Transverse colon (tissue), 4 donors: ENCODE measurements at regions not wholly inside any gene's neighbourhood (a gene's known extent, or its start where the extent isn't known, plus 50 kb on each side); places are given as distances from the start of the nearest gene placed in this dataset.

Source experiments
- CTCF ChIP-seq, 5 experiments: fragments of 200-600 bp in 3 of 5; fragments of 450-650 bp in 2 of 5; sonication (generic) in 3 of 5; IDR thresholded peaks; 1 replicate in 2 of 5; 2 replicates in 3 of 5; pipeline ENCODE4 v1.5.1; 2016 to 2017; ENCODE audit warnings: antibody characterized with exemption in 5 of 5, inconsistent platforms in 3 of 5, mild to moderate bottlenecking in 2 of 5, moderate library complexity in 1 of 5
- POLR2A ChIP-seq: fragments of 450-650 bp; IDR thresholded peaks from one replicate; pipeline ENCODE4 v1.6.1; 2016; ENCODE audit warnings: antibody characterized with exemption, mild to moderate bottlenecking, moderate library complexity
- POLR2AphosphoS5 ChIP-seq, 3 donors: sonication (generic); formaldehyde crosslinking; IDR thresholded peaks; one replicate each; pipeline ENCODE4 v1.6.1; 2016; ENCODE audit warnings: antibody characterized with exemption in 3 of 3

- TF ChIP-seq POLR2A (no peak), CTCF (IDR thresholded peaks at IDR 0.05) (no peak), POLR2AphosphoS5 (IDR thresholded peaks at IDR 0.05) (no peak)
Observed at GRCh38 chr6:167682125-167682524, 144.6 kb upstream of the AFDN start.
